ENCODE measurements at regions not wholly inside any gene's neighbourhood (a gene's known extent, or its start where the extent isn't known, plus 50 kb on each side); places are given as distances from the start of the nearest gene placed in this dataset.

- TF ChIP-seq CREB1 (IDR thresholded peaks at IDR 0.05) (peak; percentile 45; the same call in 1 of the 2 replicates), CREB1 (CRISPR knock-in tag; IDR thresholded peaks at IDR 0.05) (no peak), THRA (IDR thresholded peaks at IDR 0.05) (no peak), ZHX1 (conservative IDR thresholded peaks at IDR 0.05; ENCODE audit: low read length) (no peak), SRSF9 (IDR thresholded peaks at IDR 0.05; ENCODE audit: borderline replicate concordance, low read depth, low read length) (no peak), FOXA1 (IDR thresholded peaks at IDR 0.05; ENCODE audit: borderline replicate concordance) (no peak), SIX5 (IDR thresholded peaks at IDR 0.05; ENCODE audit: borderline replicate concordance in 1 of 2, insufficient read depth in 1 of 2, low read depth in 1 of 2, low read length in 2 of 2) (no peak), ILF3 (IDR thresholded peaks at IDR 0.05; ENCODE audit: borderline replicate concordance) (0 out of 2 replicates have a peak, but pooled peaks have one; percentile 21), HMGXB4 (CRISPR knock-in tag; IDR thresholded peaks at IDR 0.05) (no peak), ESRRB (CRISPR knock-in tag; IDR thresholded peaks at IDR 0.05; ENCODE audit: borderline replicate concordance) (no peak), MBD2 (IDR thresholded peaks at IDR 0.05; ENCODE audit: borderline replicate concordance, low read depth) (no peak), ELF1 (tag; IDR thresholded peaks at IDR 0.05) (no peak), GABPB1 (CRISPR knock-in tag; IDR thresholded peaks at IDR 0.05) (peak; percentile 37; the same call in 1 of the 2 replicates), TSC22D4 (tag; IDR thresholded peaks at IDR 0.05) (no peak), ZNF212 (CRISPR knock-in tag; IDR thresholded peaks at IDR 0.05) (0 out of 2 replicates have a peak, but pooled peaks have one; percentile 77), ZNF449 (CRISPR knock-in tag; IDR thresholded peaks at IDR 0.05) (peak; percentile 53; the same call in 1 of the 2 replicates), CBX8 (IDR thresholded peaks at IDR 0.05; ENCODE audit: borderline replicate concordance, extremely low read depth, low read depth, low read length, poor library complexity, severe bottlenecking) (no peak), ZNF311 (CRISPR knock-in tag; IDR thresholded peaks at IDR 0.05) (peak; percentile 80; the same call in 1 of the 2 replicates), ZNF134 (CRISPR knock-in tag; conservative IDR thresholded peaks at IDR 0.05) (peak; percentile 47; the same call in 1 of the 2 replicates), ZBED1 (IDR thresholded peaks at IDR 0.05) (no peak), SAFB2 (IDR thresholded peaks at IDR 0.05; ENCODE audit: borderline replicate concordance, low read depth, low read length, severe bottlenecking) (no peak)
Measured at GRCh38 chr6:67880939-67881705, 754.0 kb upstream of the ADGRB3 start (continued).

All from K562 (cell line).